ENCODE measurements at regions not wholly inside any gene's neighbourhood (a gene's known extent, or its start where the extent isn't known, plus 50 kb on each side); places are given as distances from the start of the nearest gene placed in this dataset.

DNA sequence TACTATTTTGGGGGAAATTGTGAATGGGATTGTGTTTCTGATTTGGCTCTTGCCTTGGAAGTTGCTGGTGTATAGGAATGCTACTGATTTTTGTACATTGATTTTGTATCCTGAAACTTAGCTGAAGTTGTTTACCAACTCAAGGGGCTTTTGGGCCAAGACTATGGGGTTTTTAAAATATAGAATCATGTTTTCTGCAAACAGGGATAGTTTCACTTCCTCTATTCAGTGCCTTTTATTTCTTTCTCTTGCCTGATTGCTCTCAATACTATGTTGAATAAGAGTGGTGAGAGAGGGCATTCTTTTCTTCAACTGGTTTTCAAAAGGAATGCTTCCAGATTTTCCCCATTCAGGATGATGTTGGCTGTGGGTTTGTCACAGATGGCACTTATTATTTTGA is 1383.8 kb upstream of the ACVR2A start:
- no peak for ATAC-seq

DNA sequence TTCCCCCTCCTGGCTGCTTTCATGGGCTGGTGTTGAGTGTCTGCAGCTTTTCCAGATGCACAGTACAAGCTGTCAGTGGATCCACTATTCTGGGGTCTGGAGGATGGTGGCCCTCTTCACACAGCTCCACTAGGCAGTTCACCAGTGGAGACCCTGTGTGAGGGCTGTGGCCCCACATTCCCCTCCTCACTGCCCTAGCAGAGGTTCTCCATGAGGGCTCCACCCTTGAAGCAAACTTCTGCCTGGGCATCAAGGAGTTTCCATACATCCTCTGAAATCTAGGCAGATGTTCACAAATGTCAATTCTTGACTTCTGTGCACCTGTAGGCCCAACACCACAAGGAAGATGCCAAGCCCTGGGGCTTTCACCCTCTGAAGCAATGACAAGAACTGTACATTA is 1386.2 kb upstream of the ACVR2A start:
- ATAC-seq, result no peak
- no peak for TF ChIP-seq ARNTL (CRISPR knock-in tag; IDR thresholded peaks at IDR 0.05; ENCODE audit: borderline replicate concordance, low read depth)
- no peak for TF ChIP-seq CSDC2 (CRISPR knock-in tag; IDR thresholded peaks at IDR 0.05)
- TF ChIP-seq, protein P1, sequence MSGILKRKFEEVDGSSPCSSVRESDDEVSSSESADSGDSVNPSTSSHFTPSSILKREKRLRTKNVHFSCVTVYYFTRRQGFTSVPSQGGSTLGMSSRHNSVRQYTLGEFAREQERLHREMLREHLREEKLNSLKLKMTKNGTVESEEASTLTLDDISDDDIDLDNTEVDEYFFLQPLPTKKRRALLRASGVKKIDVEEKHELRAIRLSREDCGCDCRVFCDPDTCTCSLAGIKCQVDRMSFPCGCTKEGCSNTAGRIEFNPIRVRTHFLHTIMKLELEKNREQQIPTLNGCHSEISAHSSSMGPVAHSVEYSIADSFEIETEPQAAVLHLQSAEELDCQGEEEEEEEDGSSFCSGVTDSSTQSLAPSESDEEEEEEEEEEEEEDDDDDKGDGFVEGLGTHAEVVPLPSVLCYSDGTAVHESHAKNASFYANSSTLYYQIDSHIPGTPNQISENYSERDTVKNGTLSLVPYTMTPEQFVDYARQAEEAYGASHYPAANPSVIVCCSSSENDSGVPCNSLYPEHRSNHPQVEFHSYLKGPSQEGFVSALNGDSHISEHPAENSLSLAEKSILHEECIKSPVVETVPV (CRISPR knock-in tag; IDR thresholded peaks at IDR 0.05), result no peak
- TF ChIP-seq, protein P2, sequence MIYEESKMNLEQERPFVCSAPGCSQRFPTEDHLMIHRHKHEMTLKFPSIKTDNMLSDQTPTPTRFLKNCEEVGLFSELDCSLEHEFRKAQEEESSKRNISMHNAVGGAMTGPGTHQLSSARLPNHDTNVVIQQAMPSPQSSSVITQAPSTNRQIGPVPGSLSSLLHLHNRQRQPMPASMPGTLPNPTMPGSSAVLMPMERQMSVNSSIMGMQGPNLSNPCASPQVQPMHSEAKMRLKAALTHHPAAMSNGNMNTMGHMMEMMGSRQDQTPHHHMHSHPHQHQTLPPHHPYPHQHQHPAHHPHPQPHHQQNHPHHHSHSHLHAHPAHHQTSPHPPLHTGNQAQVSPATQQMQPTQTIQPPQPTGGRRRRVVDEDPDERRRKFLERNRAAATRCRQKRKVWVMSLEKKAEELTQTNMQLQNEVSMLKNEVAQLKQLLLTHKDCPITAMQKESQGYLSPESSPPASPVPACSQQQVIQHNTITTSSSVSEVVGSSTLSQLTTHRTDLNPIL (CRISPR knock-in tag; IDR thresholded peaks at IDR 0.05; ENCODE audit: low read depth), result no peak
- no peak for TF ChIP-seq ZFP30 (CRISPR knock-in tag; IDR thresholded peaks at IDR 0.05)
- no peak for TF ChIP-seq ZC3H10 (CRISPR knock-in tag; IDR thresholded peaks at IDR 0.05)
- TF ChIP-seq, protein P3, sequence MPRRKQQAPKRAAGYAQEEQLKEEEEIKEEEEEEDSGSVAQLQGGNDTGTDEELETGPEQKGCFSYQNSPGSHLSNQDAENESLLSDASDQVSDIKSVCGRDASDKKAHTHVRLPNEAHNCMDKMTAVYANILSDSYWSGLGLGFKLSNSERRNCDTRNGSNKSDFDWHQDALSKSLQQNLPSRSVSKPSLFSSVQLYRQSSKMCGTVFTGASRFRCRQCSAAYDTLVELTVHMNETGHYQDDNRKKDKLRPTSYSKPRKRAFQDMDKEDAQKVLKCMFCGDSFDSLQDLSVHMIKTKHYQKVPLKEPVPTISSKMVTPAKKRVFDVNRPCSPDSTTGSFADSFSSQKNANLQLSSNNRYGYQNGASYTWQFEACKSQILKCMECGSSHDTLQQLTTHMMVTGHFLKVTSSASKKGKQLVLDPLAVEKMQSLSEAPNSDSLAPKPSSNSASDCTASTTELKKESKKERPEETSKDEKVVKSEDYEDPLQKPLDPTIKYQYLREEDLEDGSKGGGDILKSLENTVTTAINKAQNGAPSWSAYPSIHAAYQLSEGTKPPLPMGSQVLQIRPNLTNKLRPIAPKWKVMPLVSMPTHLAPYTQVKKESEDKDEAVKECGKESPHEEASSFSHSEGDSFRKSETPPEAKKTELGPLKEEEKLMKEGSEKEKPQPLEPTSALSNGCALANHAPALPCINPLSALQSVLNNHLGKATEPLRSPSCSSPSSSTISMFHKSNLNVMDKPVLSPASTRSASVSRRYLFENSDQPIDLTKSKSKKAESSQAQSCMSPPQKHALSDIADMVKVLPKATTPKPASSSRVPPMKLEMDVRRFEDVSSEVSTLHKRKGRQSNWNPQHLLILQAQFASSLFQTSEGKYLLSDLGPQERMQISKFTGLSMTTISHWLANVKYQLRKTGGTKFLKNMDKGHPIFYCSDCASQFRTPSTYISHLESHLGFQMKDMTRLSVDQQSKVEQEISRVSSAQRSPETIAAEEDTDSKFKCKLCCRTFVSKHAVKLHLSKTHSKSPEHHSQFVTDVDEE (CRISPR knock-in tag; IDR thresholded peaks at IDR 0.05), result no peak
- no peak for TF ChIP-seq RARB (CRISPR knock-in tag; IDR thresholded peaks at IDR 0.05)
- TF ChIP-seq ZFP3 (CRISPR knock-in tag; IDR thresholded peaks at IDR 0.05), result no peak
- no peak for TF ChIP-seq ESRRG (CRISPR knock-in tag; IDR thresholded peaks at IDR 0.05)
- TF ChIP-seq OSR1 (CRISPR knock-in tag; IDR thresholded peaks at IDR 0.05), result no peak

More for the DNA sequence above, 1383.8 kb upstream of the ACVR2A start:
- TF ChIP-seq RARB (CRISPR knock-in tag; IDR thresholded peaks at IDR 0.05) (no peak), ISL1 (CRISPR knock-in tag; IDR thresholded peaks at IDR 0.05) (no peak), CSDC2 (CRISPR knock-in tag; IDR thresholded peaks at IDR 0.05) (no peak), OSR1 (CRISPR knock-in tag; IDR thresholded peaks at IDR 0.05) (no peak), TCF4 (CRISPR knock-in tag; IDR thresholded peaks at IDR 0.05; ENCODE audit: borderline replicate concordance) (no peak)
- TF ChIP-seq, protein P1 (CRISPR knock-in tag; IDR thresholded peaks at IDR 0.05), result no peak
- TF ChIP-seq, protein P3 (CRISPR knock-in tag; IDR thresholded peaks at IDR 0.05), result no peak

DNA sequence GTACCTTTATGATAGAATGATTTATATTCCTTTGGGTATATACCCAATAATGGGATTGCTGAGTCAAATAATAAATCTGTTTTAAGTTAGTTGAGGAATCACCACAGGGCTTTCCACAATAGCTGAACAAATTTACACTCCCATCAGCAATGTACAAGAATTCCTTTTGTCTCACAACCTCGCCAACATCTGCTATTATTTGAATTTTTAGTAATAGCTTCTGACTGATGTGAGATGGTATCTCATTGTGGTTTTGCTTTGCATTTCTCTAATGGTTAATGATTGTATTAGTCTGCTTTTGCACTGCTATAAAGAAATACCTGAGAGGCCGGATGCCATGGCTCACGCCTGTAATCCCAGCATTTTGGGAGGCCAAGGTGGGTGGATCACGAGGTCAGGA is 1387.6 kb upstream of the ACVR2A start:
- TF ChIP-seq, protein P3 (CRISPR knock-in tag; IDR thresholded peaks at IDR 0.05), result no peak
- TF ChIP-seq CSDC2 (CRISPR knock-in tag; IDR thresholded peaks at IDR 0.05) (no peak), OSR1 (CRISPR knock-in tag; IDR thresholded peaks at IDR 0.05) (no peak), ZC3H10 (CRISPR knock-in tag; IDR thresholded peaks at IDR 0.05) (no peak), ZFP3 (CRISPR knock-in tag; IDR thresholded peaks at IDR 0.05) (no peak), ARNTL (CRISPR knock-in tag; IDR thresholded peaks at IDR 0.05; ENCODE audit: borderline replicate concordance, low read depth) (no peak), RARB (CRISPR knock-in tag; IDR thresholded peaks at IDR 0.05) (no peak), ZFP30 (CRISPR knock-in tag; IDR thresholded peaks at IDR 0.05) (no peak), ESRRG (CRISPR knock-in tag; IDR thresholded peaks at IDR 0.05) (no peak)
- TF ChIP-seq, protein P1 (CRISPR knock-in tag; IDR thresholded peaks at IDR 0.05), result no peak
- peak; percentile 51 for ATAC-seq
